Stimulated activated naive CD8-positive, alpha-beta T cell treated with anti-CD3 and anti-CD28 coated beads, Interleukin-15, Interleukin-2, amounts not matched to agents 100 U/mL and 50 U/mL, for 24 hours (primary cell): ENCODE measurements at regions not wholly inside any gene's neighbourhood (a gene's known extent, or its start where the extent isn't known, plus 50 kb on each side); places are given as distances from the start of the nearest gene placed in this dataset.

ENCODE experiments used
- ATAC-seq: fragments of 150-1000 bp; cut with Tn5 transposase; one replicate; pipeline ENCODE4 v1.10.0; 2021
- DNase-seq: peaks from one replicate; pipeline ENCODE4 v3.0.0; 2021

GRCh38 chr1:2865571-2866421 lies 64.3 kb upstream of the TTC34 start:
- DNase-seq (no peak), ATAC-seq (no peak)

GRCh38 chr1:2866422-2867086 lies 65.1 kb upstream of the TTC34 start:
- ATAC-seq: no peak
- no peak for DNase-seq

DNA sequence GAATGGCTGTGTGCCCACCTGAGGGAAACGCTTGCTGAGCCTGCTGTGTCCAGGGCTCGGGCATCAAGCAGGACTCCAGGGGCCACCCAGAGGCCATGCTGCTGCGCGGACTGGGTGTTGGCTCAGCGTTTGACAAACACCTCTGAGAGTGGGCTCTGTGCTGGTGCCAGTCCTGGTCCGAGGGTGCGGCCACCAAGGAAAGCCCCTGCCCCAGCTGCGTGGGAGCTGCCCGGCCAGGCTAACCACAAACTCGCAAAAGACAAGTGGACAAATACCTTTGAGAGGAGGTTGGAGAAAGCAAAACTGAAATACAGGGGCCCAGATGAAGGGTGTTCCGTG lies 65.6 kb upstream of the TTC34 start:
- ATAC-seq (no peak), DNase-seq (no peak)

GRCh38 chr1:2867861-2868260 lies 66.4 kb upstream of the TTC34 start:
- DNase-seq: no peak
- no peak for ATAC-seq

- DNase-seq: no peak
- ATAC-seq: no peak
Measured at GRCh38 chr1:2868571-2869195, 67.2 kb upstream of the TTC34 start.

DNA sequence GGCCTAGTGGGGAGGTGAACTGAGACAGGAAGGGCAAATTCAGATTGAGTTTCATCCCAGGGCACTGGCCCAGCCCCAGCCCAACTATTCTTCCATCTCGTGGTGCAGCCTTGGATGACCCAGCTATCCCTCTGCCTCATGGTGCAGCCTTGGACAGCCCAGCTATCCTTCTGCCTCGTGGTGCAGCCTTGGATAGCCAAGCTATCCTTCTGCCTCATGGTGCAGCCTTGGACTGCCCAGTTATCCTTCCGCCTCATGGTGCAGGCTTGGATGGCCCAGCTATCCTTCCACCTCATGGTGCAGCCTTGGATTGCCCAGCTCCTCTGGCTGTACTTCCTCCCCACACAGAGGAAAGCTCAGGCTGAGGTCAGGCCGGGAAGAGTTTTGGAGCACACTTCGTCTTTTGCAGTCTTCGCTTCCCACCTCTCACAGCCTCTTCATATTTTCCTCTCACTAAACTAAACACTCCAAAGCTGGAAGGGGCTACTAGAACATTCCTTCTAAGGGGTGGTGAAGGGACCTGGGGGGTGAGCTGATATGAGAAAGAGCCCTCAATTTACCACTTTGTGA lies 69.8 kb upstream of the TTC34 start:
- no peak for ATAC-seq
- no peak for DNase-seq

- ATAC-seq (no peak), DNase-seq (no peak)
Measured at GRCh38 chr1:2874207-2874606, 72.7 kb upstream of the TTC34 start.

- no peak for ATAC-seq
- DNase-seq: no peak
Measured at GRCh38 chr1:2874607-2875480, 73.4 kb upstream of the TTC34 start.

DNA sequence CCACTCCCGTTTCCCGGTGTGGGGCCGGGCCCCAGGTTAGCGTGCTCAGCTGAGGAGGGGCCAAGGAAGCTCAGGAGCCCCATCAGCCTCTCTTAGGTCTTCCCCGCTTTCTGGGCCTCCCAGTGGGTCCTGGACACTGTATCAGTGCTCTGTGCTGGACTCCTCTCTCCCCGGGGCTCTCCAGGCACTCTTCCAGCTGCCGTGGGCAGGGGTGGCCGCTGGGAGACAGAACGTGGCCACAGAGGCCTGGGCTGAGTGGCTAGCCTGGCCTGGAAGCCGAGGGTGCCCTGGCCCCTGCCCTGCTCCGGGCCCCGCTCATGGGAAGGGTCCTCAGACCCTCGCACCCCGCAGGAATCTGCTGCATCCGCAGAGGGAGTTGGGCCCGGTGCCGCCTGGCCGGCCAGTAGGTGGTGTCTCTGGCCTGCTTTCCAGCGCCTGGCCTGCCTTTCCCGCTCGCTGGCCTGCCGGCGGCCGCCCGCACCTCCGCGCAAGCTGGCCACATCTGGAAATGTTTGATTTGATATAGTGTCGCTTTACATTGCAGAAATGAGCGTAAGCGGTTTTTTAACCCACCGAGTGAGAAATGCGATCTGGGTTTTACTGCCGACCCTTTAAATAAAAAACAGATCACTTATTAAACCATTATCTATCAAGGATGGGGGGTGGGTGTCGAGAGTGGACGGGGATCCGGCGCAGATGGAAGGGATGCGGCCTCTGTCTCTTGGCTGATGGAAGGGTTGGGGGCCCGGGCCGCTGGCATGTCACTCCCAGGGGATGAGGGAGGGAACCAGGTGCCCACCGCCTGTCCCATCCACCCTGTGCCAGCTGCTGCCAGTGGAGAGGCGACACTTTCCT lies 74.4 kb upstream of the TTC34 start:
- ATAC-seq: no peak
- DNase-seq: no peak

- ATAC-seq: no peak
- no peak for DNase-seq
Measured at GRCh38 chr1:2876846-2877245, 75.4 kb upstream of the TTC34 start.

- DNase-seq: no peak
- ATAC-seq: no peak
Measured at GRCh38 chr1:2877391-2877790, 75.9 kb upstream of the TTC34 start.

- DNase-seq: no peak
- ATAC-seq: no peak
Measured at GRCh38 chr1:2878591-2878990, 77.1 kb upstream of the TTC34 start.

DNA sequence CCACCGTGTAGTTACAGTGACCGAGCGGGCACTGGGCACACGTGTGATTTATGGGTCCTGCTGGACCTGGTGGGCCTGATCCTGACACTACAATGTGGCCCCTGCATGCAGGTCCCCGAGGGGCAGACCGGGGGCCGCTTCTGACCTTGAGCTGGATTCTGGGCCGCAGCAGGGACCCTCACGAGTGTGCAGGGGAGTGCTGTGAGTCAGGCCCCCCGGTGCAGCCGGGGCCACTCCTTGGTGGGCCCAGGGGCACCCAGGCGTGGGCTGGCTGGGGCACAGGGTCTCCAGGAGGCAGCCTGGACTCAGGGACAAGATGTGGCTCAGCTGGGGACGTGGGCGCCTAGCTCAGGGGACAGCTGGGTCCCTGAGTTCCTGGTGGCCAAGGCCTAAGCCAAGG lies 77.5 kb upstream of the TTC34 start:
- DNase-seq: no peak
- no peak for ATAC-seq

DNA sequence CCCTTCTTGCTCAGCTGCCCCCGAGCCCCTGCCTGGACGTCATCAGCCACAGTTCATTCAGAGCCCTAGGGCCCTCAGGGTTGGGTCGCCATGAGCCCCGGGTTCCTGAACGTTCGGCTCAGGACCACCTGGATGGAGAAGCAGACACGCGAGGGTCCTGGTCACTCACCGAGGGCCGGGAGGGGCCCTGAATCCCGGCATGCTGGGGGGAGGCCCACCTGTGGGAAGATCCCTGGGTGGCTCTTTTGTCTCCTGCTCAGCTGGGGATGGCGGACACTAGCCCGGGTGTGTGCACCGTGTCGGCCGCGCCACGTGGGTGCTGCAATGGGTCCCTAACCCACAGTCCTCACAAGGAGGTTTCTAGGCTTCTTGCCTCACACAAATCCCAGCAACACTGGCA lies 78.1 kb upstream of the TTC34 start:
- DNase-seq (no peak), ATAC-seq (no peak)

- no peak for ATAC-seq
Measured at GRCh38 chr1:2880086-2880485, 78.6 kb upstream of the TTC34 start.

GRCh38 chr1:2880812-2881295 lies 79.4 kb upstream of the TTC34 start:
- DNase-seq (no peak), ATAC-seq (no peak)

More at GRCh38 chr1:2880086-2880485, 78.6 kb upstream of the TTC34 start:
- DNase-seq: no peak

GRCh38 chr1:2881556-2881955 lies 80.1 kb upstream of the TTC34 start:
- DNase-seq (no peak), ATAC-seq (no peak)

GRCh38 chr1:2882966-2883696 lies 81.6 kb upstream of the TTC34 start:
- DNase-seq: no peak
- ATAC-seq: no peak

GRCh38 chr1:2885001-2885400 lies 83.5 kb upstream of the TTC34 start:
- DNase-seq: no peak
- ATAC-seq: no peak

- ATAC-seq: no peak
- DNase-seq: no peak
Measured at GRCh38 chr1:2886631-2887030, 85.1 kb upstream of the TTC34 start.
